MM.1S (cell line): ENCODE measurements at regions not wholly inside any gene's neighbourhood (a gene's known extent, or its start where the extent isn't known, plus 50 kb on each side); places are given as distances from the start of the nearest gene placed in this dataset.

Experiments
- DNase-seq: peaks from one replicate; pipeline ENCODE4 v3.0.0-alpha.2; 2015
- H2AFZ ChIP-seq: fragments of 300-600 bp; sonication (generic); 2 replicates; pipeline ENCODE4 v1.6.0; 2016; ENCODE audit warnings: antibody characterized with exemption, low read length
- H3F3A ChIP-seq: fragments of 300-600 bp; sonication (generic); 2 replicates; pipeline ENCODE4 v1.6.1; 2016; ENCODE audit warnings: mild to moderate bottlenecking, antibody characterized with exemption, low read length, moderate library complexity, mixed read lengths; ENCODE audit not compliant: insufficient read depth
- H3K27ac ChIP-seq: fragments of 300-600 bp; sonication (generic); 2 replicates; pipeline ENCODE4 v1.5.1; 2016; ENCODE audit warnings: mild to moderate bottlenecking, low read length
- H3K27me3 ChIP-seq: fragments of 300-600 bp; sonication (generic); replicated peaks from 2 replicates; pipeline ENCODE4 v1.6.0; 2016; ENCODE audit warnings: low read length; ENCODE audit not compliant: insufficient read depth
- H3K36me3 ChIP-seq: fragments of 300-600 bp; sonication (generic); replicated peaks from 2 replicates; pipeline ENCODE4 v1.6.1; 2016; ENCODE audit warnings: mild to moderate bottlenecking, low read length, mixed read lengths; ENCODE audit not compliant: insufficient read depth
- H3K4me1 ChIP-seq: fragments of 300-600 bp; sonication (generic); 2 replicates; pipeline ENCODE4 v1.6.1; 2016; ENCODE audit warnings: low read length, mixed read lengths
- H3K4me2 ChIP-seq: fragments of 300-600 bp; sonication (generic); 2 replicates; pipeline ENCODE4 v1.6.0; 2016; ENCODE audit warnings: low read depth, low read length
- H3K4me3 ChIP-seq: fragments of 300-600 bp; sonication (generic); 2 replicates; pipeline ENCODE4 v1.5.1; 2016; ENCODE audit warnings: low read length, mixed read lengths
- H3K79me2 ChIP-seq: fragments of 300-600 bp; sonication (generic); 2 replicates; pipeline ENCODE4 v1.6.1; 2016; ENCODE audit warnings: mixed run types, low read length, mixed read lengths
- H3K9ac ChIP-seq: fragments of 300-600 bp; sonication (generic); 2 replicates; pipeline ENCODE4 v1.6.1; 2016; ENCODE audit warnings: low read length, mixed read lengths
- H3K9me2 ChIP-seq: fragments of 300-600 bp; sonication (generic); replicated peaks from 2 replicates; pipeline ENCODE4 v1.6.1; 2016; ENCODE audit warnings: mild to moderate bottlenecking, low read length, mixed read lengths; ENCODE audit not compliant: insufficient read depth
- H3K9me3 ChIP-seq: fragments of 300-600 bp; sonication (generic); replicated peaks from 2 replicates; pipeline ENCODE4 v1.6.1; 2016; ENCODE audit warnings: mild to moderate bottlenecking, low read length, mixed read lengths; ENCODE audit not compliant: insufficient read depth
- H4K20me1 ChIP-seq: fragments of 300-600 bp; sonication (generic); 2 replicates; pipeline ENCODE4 v1.6.1; 2016; ENCODE audit warnings: mild to moderate bottlenecking, low read length, moderate library complexity, mixed read lengths; ENCODE audit not compliant: insufficient read depth
- EZH2 ChIP-seq: fragments of 300-600 bp; sonication (generic); optimal IDR thresholded peaks from 2 replicates; pipeline ENCODE3; 2017; ENCODE audit warnings: low read depth, mild to moderate bottlenecking, antibody characterized with exemption, low read length, mixed read lengths
- EZH2phosphoT487 ChIP-seq: fragments of 300-600 bp; sonication (generic); IDR thresholded peaks from 2 replicates; pipeline ENCODE4 v1.6.1; 2018; ENCODE audit warnings: antibody characterized with exemption, low read length
- TF ChIP-seq, protein P1 (sequence below): fragments of 300-600 bp; sonication (generic); IDR thresholded peaks from 2 replicates; pipeline ENCODE4 v1.5.1; 2016; ENCODE audit warnings: antibody characterized with exemption, low read length, mixed read lengths

GRCh38 chrX:13502590-13502989, 66.8 kb upstream of the EGFL6 start:
- Histone ChIP-seq H3K27ac (no peak overlapping the region), H3K4me2 (no peak overlapping the region), H3K79me2 (no peaks in the 10 kb centered on the region), H3K9ac (no peak overlapping the region), H3K36me3 (no peaks in the 10 kb centered on the region), H3K9me3 (no peaks in the 10 kb centered on the region), H3K9me2 (no peaks in the 10 kb centered on the region), H3K4me1 (no peaks in the 10 kb centered on the region), H3K4me3 (no peak overlapping the region), H2AFZ (no peak overlapping the region), H4K20me1 (no peaks in the 10 kb centered on the region), H3F3A (no peaks in the 10 kb centered on the region), H3K27me3 (no peaks in the 10 kb centered on the region)
- no peak for DNase-seq
- TF ChIP-seq, protein P1, sequence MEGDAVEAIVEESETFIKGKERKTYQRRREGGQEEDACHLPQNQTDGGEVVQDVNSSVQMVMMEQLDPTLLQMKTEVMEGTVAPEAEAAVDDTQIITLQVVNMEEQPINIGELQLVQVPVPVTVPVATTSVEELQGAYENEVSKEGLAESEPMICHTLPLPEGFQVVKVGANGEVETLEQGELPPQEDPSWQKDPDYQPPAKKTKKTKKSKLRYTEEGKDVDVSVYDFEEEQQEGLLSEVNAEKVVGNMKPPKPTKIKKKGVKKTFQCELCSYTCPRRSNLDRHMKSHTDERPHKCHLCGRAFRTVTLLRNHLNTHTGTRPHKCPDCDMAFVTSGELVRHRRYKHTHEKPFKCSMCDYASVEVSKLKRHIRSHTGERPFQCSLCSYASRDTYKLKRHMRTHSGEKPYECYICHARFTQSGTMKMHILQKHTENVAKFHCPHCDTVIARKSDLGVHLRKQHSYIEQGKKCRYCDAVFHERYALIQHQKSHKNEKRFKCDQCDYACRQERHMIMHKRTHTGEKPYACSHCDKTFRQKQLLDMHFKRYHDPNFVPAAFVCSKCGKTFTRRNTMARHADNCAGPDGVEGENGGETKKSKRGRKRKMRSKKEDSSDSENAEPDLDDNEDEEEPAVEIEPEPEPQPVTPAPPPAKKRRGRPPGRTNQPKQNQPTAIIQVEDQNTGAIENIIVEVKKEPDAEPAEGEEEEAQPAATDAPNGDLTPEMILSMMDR: no peak
- TF ChIP-seq EZH2: no peak
- no peak for TF ChIP-seq EZH2phosphoT487

DNA sequence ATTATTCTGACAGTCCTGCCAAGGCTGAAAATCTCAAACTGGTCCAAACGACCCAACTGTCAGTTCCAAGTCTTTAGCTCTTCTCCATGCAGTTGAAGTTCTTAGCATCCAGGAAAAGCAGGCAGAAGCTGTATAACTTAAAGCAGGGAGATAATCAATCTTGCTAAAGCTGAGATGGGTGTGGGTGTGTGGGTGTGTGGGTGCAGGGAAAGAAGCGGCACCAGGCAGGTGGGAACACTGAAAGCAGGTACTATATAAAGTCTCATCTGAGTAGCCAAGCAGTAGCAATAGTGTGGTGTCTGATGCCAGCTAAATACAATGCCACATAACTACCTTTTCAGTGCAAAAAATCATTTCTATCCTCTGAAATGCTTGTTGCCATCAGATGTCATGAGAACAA, 69.7 kb upstream of the EGFL6 start:
- Histone ChIP-seq H3K27ac (no peak overlapping the region), H4K20me1 (no peaks in the 10 kb centered on the region), H3K4me2 (no peak overlapping the region), H3F3A (no peaks in the 10 kb centered on the region), H3K27me3 (no peaks in the 10 kb centered on the region), H3K79me2 (no peaks in the 10 kb centered on the region), H3K36me3 (no peaks in the 10 kb centered on the region), H2AFZ (no peak overlapping the region), H3K4me1 (no peaks in the 10 kb centered on the region), H3K9ac (no peak overlapping the region), H3K9me3 (no peaks in the 10 kb centered on the region), H3K9me2 (no peaks in the 10 kb centered on the region), H3K4me3 (no peak overlapping the region)
- no peak for DNase-seq
- no peak for TF ChIP-seq EZH2phosphoT487
- TF ChIP-seq, protein P1: no peak

DNA sequence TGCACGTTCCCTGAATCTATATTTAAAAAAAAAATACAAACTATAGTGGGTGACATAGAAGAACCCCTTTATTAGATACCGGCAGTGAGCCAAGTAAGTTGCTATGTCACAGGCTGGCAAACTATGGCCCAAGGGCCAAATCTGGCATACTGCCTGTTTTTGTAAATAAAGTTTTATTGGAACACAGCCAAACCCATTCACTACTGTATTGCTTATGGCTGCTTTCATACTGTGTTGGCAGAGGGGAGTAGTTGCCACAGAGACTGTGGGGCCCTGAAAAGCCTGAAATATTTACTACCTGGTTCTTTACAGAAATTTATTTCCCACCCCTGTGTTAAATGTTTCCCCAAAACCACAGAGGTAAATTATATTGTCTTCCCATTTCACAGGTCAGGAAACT, 71.2 kb upstream of the EGFL6 start:
- DNase-seq: no peak
- Histone ChIP-seq H3K9ac (no peak overlapping the region), H3K9me2 (no peaks in the 10 kb centered on the region), H3K36me3 (no peaks in the 10 kb centered on the region), H3K27me3 (no peaks in the 10 kb centered on the region), H3K4me1 (no peaks in the 10 kb centered on the region), H2AFZ (no peak overlapping the region), H3K4me3 (no peak overlapping the region), H3K79me2 (no peaks in the 10 kb centered on the region), H4K20me1 (no peaks in the 10 kb centered on the region), H3F3A (no peaks in the 10 kb centered on the region), H3K4me2 (no peak overlapping the region), H3K27ac (no peak overlapping the region), H3K9me3 (no peaks in the 10 kb centered on the region)
- TF ChIP-seq, protein P1: no peak
- TF ChIP-seq EZH2 (no peak), EZH2phosphoT487 (no peak)

DNA sequence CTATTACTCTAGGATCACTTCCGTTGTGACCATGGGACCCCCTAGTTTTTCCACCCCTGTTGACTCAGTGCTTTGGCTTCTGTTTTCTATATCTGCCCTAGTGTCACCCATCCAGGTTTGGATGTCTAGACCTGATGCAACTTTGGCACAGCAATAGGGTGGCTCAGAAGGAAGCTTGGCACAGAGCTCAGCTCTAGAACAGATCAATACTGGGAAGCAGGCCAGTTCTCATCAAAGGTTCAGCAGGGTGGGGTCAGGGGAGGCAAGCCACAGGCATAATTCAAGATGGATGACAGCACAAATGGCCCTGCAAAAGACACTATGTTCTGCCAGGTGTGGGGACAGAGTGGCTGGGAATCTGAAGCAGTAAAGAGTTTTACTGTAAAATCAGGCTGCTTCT, 74.2 kb upstream of the EGFL6 start:
- Histone ChIP-seq H3K4me1 (no peaks in the 10 kb centered on the region), H2AFZ (no peak overlapping the region), H3K27ac (no peak overlapping the region), H3K4me3 (no peak overlapping the region), H3K36me3 (no peaks in the 10 kb centered on the region), H3K9me3 (no peaks in the 10 kb centered on the region), H3K9ac (no peak overlapping the region), H3F3A (no peaks in the 10 kb centered on the region), H3K4me2 (no peak overlapping the region), H3K27me3 (no peaks in the 10 kb centered on the region), H3K79me2 (no peaks in the 10 kb centered on the region), H4K20me1 (no peaks in the 10 kb centered on the region), H3K9me2 (no peaks in the 10 kb centered on the region)
- no peak for DNase-seq
- no peak for TF ChIP-seq EZH2phosphoT487
- TF ChIP-seq EZH2: no peak
- TF ChIP-seq, protein P1: no peak
